ENCODE measurements at regions not wholly inside any gene's neighbourhood (a gene's known extent, or its start where the extent isn't known, plus 50 kb on each side); places are given as distances from the start of the nearest gene placed in this dataset.

GRCh38 chr4:133995243-133995960, 206.2 kb downstream of the PABPC4L start:
- H2BK12ac ChIP-seq (ENCODE audit: low read length), result no peak overlapping the region
- H2BK5ac ChIP-seq (ENCODE audit: low read length), result no peak overlapping the region
- no peak overlapping the region for H3K18ac ChIP-seq (ENCODE audit: low read length)
- H2AFZ ChIP-seq (ENCODE audit: low read length), result no peak overlapping the region
- H3K36me3 ChIP-seq (replicated peaks in 1 of 2; ENCODE audit: control insufficient read depth in 2 of 2, insufficient read depth in 2 of 2, low read length in 2 of 2), result peaks cover 0 to 2% of the 10 kb centered on the region in 2 donors
- H4K8ac ChIP-seq (ENCODE audit: low read depth, low read length), result no peak overlapping the region
- no peak overlapping the region for H3K4me2 ChIP-seq (ENCODE audit: insufficient read depth, low read length, poor library complexity, severe bottlenecking)
- H3K4ac ChIP-seq (ENCODE audit: low read length), result no peak overlapping the region
- H3K79me1 ChIP-seq (ENCODE audit: low read depth, low read length), result no peaks in the 10 kb centered on the region
- H3K4me1 ChIP-seq (ENCODE audit: control insufficient read depth in 2 of 2, insufficient read depth in 1 of 2, low read depth in 1 of 2, low read length in 2 of 2), result no peaks in the 10 kb centered on the region
- H3K9ac ChIP-seq (ENCODE audit: low read depth, low read length, poor library complexity), result no peak overlapping the region
- no peak for DNase-seq (ENCODE audit: low spot score)
- H3K9me3 ChIP-seq (replicated peaks in 1 of 2; ENCODE audit: control insufficient read depth in 2 of 2, insufficient read depth in 1 of 2, low read depth in 1 of 2, low read length in 2 of 2), result peaks cover 3% of the 10 kb centered on the region in 2 donors
- H3K27ac ChIP-seq (replicated peaks; ENCODE audit: low read length), result no peak overlapping the region
- H3K14ac ChIP-seq (ENCODE audit: low read length), result no peak overlapping the region
- H4K91ac ChIP-seq (ENCODE audit: low read depth, low read length, poor library complexity), result no peak overlapping the region
- H3K4me3 ChIP-seq (ENCODE audit: low read length in 2 of 2), result no peak overlapping the region
- H2AK5ac ChIP-seq (ENCODE audit: low read depth, low read length), result no peak overlapping the region
- H2BK120ac ChIP-seq (ENCODE audit: low read depth, low read length), result no peak overlapping the region
- no peak overlapping the region for H3K23ac ChIP-seq (ENCODE audit: low read depth, low read length, poor library complexity)
- no peak overlapping the region for H2BK15ac ChIP-seq (ENCODE audit: low read length)
- no CpG with 5 or more reads among the region's 5 CpGs for WGBS, 2 donors (ENCODE audit: extremely low coverage in 2 of 2, insufficient read length in 2 of 2, insufficient replicate concordance in 1 of 2)
- no peaks in the 10 kb centered on the region for H3K27me3 ChIP-seq (ENCODE audit: control insufficient read depth in 3 of 3, insufficient read depth in 3 of 3, low read depth in 1 of 3, low read length in 3 of 3)

DNA sequence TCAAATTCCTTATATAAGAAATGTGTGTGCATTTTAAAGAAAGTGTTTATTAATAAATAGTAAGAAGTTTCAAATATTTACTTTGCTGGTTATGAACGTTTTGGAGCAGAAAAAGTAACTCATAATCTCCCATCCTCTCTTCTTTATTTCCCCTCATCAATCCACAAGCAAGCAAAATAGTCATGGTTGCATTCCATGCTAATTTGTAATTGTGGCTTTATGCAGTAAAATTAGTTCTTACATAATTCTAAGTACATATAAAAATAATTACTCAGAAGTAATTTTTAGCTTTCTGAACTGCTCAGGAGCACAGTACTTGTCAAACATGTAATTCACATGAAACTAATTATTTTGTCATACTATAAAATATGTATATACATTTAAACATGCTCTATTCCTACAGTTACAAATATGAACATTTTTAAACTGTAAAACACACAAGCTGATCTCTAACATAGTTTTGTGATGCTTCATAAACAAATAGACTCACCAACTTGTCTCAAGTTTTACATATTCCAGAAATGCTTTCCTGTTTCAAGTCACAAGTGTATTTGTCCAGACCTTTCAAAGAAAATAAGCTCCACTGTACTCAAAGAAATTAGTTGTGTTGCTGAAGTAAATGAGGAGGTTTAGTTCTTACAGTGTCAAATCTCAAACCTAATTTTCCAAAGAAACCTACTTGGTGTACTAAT, 218.9 kb downstream of the PABPC4L start:
- Histone ChIP-seq H3K79me1 (ENCODE audit: low read depth, low read length) (no peaks in the 10 kb centered on the region), H3K4me2 (ENCODE audit: insufficient read depth, low read length, poor library complexity, severe bottlenecking) (no peak overlapping the region), H2BK5ac (ENCODE audit: low read length) (no peak overlapping the region), H3K9ac (ENCODE audit: low read depth, low read length, poor library complexity) (no peak overlapping the region), H3K18ac (ENCODE audit: low read length) (no peak overlapping the region), H2AFZ (ENCODE audit: low read length) (peak overlapping the region; percentile 17), H3K23ac (ENCODE audit: low read depth, low read length, poor library complexity) (no peak overlapping the region), H3K36me3 (replicated peaks in 1 of 2; ENCODE audit: control insufficient read depth in 2 of 2, insufficient read depth in 2 of 2, low read length in 2 of 2) (no peaks in the 10 kb centered on the region), H3K27ac (replicated peaks; ENCODE audit: low read length) (no peak overlapping the region), H3K4ac (ENCODE audit: low read length) (no peak overlapping the region), H3K14ac (ENCODE audit: low read length) (no peak overlapping the region), H3K4me1 (ENCODE audit: control insufficient read depth in 2 of 2, insufficient read depth in 1 of 2, low read depth in 1 of 2, low read length in 2 of 2) (no peaks in the 10 kb centered on the region), H4K91ac (ENCODE audit: low read depth, low read length, poor library complexity) (no peak overlapping the region), H2AK5ac (ENCODE audit: low read depth, low read length) (no peak overlapping the region), H2BK120ac (ENCODE audit: low read depth, low read length) (no peak overlapping the region), H3K9me3 (replicated peaks in 1 of 2; ENCODE audit: control insufficient read depth in 2 of 2, insufficient read depth in 1 of 2, low read depth in 1 of 2, low read length in 2 of 2) (no peaks in the 10 kb centered on the region), H3K27me3 (ENCODE audit: control insufficient read depth in 3 of 3, insufficient read depth in 3 of 3, low read depth in 1 of 3, low read length in 3 of 3) (no peaks in the 10 kb centered on the region), H2BK15ac (ENCODE audit: low read length) (no peak overlapping the region), H3K4me3 (ENCODE audit: low read length in 2 of 2) (no peak overlapping the region), H4K8ac (ENCODE audit: low read depth, low read length) (no peak overlapping the region), H2BK12ac (ENCODE audit: low read length) (no peak overlapping the region)
- no peak for DNase-seq (ENCODE audit: low spot score)
- WGBS, 2 donors (ENCODE audit: extremely low coverage in 2 of 2, insufficient read length in 2 of 2, insufficient replicate concordance in 1 of 2), result no CpG with 5 or more reads among the region's 1 CpG

DNA sequence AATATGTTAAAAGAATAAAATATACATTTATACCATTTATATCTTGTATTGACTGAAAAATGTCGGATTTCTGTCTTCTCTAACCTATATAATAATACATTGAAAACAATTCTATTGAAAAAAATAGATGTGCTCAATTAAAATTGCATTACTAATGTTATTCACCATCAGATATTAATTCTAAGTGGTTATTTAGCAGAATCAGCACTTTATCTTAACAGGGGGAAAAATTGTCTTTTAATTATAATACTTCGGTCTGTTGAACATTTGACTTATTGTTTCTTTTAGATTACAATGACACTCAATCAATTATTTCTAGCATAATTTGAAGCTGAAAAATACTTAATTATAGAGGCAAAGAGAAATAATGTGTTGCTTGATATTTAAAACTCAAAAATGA, 220.3 kb downstream of the PABPC4L start:
- Histone ChIP-seq H3K14ac (ENCODE audit: low read length) (no peak overlapping the region), H3K9me3 (replicated peaks in 1 of 2; ENCODE audit: control insufficient read depth in 2 of 2, insufficient read depth in 1 of 2, low read depth in 1 of 2, low read length in 2 of 2) (no peaks in the 10 kb centered on the region), H4K91ac (ENCODE audit: low read depth, low read length, poor library complexity) (no peak overlapping the region), H2AK5ac (ENCODE audit: low read depth, low read length) (no peak overlapping the region), H3K9ac (ENCODE audit: low read depth, low read length, poor library complexity) (no peak overlapping the region), H2BK15ac (ENCODE audit: low read length) (no peak overlapping the region), H3K4me1 (ENCODE audit: control insufficient read depth in 2 of 2, insufficient read depth in 1 of 2, low read depth in 1 of 2, low read length in 2 of 2) (no peaks in the 10 kb centered on the region), H3K18ac (ENCODE audit: low read length) (no peak overlapping the region), H2BK12ac (ENCODE audit: low read length) (no peak overlapping the region), H3K4ac (ENCODE audit: low read length) (no peak overlapping the region), H4K8ac (ENCODE audit: low read depth, low read length) (no peak overlapping the region), H3K4me3 (ENCODE audit: low read length in 2 of 2) (no peak overlapping the region), H3K27me3 (ENCODE audit: control insufficient read depth in 3 of 3, insufficient read depth in 3 of 3, low read depth in 1 of 3, low read length in 3 of 3) (no peaks in the 10 kb centered on the region), H3K4me2 (ENCODE audit: insufficient read depth, low read length, poor library complexity, severe bottlenecking) (no peak overlapping the region), H2BK5ac (ENCODE audit: low read length) (no peak overlapping the region), H2BK120ac (ENCODE audit: low read depth, low read length) (no peak overlapping the region), H3K79me1 (ENCODE audit: low read depth, low read length) (no peaks in the 10 kb centered on the region), H2AFZ (ENCODE audit: low read length) (no peak overlapping the region), H3K36me3 (replicated peaks in 1 of 2; ENCODE audit: control insufficient read depth in 2 of 2, insufficient read depth in 2 of 2, low read length in 2 of 2) (no peaks in the 10 kb centered on the region), H3K27ac (replicated peaks; ENCODE audit: low read length) (no peak overlapping the region), H3K23ac (ENCODE audit: low read depth, low read length, poor library complexity) (no peak overlapping the region)
- no CpG with 5 or more reads among the region's 2 CpGs for WGBS, 2 donors (ENCODE audit: extremely low coverage in 2 of 2, insufficient read length in 2 of 2, insufficient replicate concordance in 1 of 2)
- no peak for DNase-seq (ENCODE audit: low spot score)

DNA sequence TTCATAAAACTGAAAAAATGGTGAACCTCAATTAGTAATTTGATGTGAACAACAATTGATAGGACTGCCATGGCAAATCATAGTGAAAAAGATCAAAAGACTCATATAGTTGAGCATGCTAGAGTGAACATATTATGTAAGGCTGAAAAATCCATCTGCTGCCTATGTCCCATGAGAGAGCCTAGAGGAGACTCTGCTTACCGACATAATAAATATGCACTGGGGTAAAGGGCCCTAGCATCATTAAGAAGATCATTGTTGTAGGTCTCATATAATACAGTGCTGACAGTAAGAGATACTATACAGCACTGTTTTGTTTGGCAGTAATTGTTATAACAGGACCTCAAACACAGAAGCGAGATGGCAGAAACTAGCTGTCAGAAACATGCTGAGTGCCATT, 229.0 kb downstream of the PABPC4L start:
- Histone ChIP-seq H3K4ac (ENCODE audit: low read length) (no peak overlapping the region), H4K8ac (ENCODE audit: low read depth, low read length) (no peak overlapping the region), H3K14ac (ENCODE audit: low read length) (no peak overlapping the region), H3K79me1 (ENCODE audit: low read depth, low read length) (no peaks in the 10 kb centered on the region), H3K27ac (replicated peaks; ENCODE audit: low read length) (no peak overlapping the region), H3K18ac (ENCODE audit: low read length) (no peak overlapping the region), H2AFZ (ENCODE audit: low read length) (no peak overlapping the region), H2BK15ac (ENCODE audit: low read length) (no peak overlapping the region), H3K36me3 (replicated peaks in 1 of 2; ENCODE audit: control insufficient read depth in 2 of 2, insufficient read depth in 2 of 2, low read length in 2 of 2) (no peaks in the 10 kb centered on the region), H3K4me2 (ENCODE audit: insufficient read depth, low read length, poor library complexity, severe bottlenecking) (no peak overlapping the region), H3K23ac (ENCODE audit: low read depth, low read length, poor library complexity) (no peak overlapping the region), H3K9ac (ENCODE audit: low read depth, low read length, poor library complexity) (no peak overlapping the region), H2BK12ac (ENCODE audit: low read length) (no peak overlapping the region), H3K27me3 (ENCODE audit: control insufficient read depth in 3 of 3, insufficient read depth in 3 of 3, low read depth in 1 of 3, low read length in 3 of 3) (no peaks in the 10 kb centered on the region), H4K91ac (ENCODE audit: low read depth, low read length, poor library complexity) (no peak overlapping the region), H3K4me1 (ENCODE audit: control insufficient read depth in 2 of 2, insufficient read depth in 1 of 2, low read depth in 1 of 2, low read length in 2 of 2) (no peaks in the 10 kb centered on the region), H3K9me3 (replicated peaks in 1 of 2; ENCODE audit: control insufficient read depth in 2 of 2, insufficient read depth in 1 of 2, low read depth in 1 of 2, low read length in 2 of 2) (no peaks in the 10 kb centered on the region), H2BK120ac (ENCODE audit: low read depth, low read length) (no peak overlapping the region), H2BK5ac (ENCODE audit: low read length) (no peak overlapping the region), H3K4me3 (ENCODE audit: low read length in 2 of 2) (no peak overlapping the region), H2AK5ac (ENCODE audit: low read depth, low read length) (no peak overlapping the region)
- WGBS, 2 donors (ENCODE audit: extremely low coverage in 2 of 2, insufficient read length in 2 of 2, insufficient replicate concordance in 1 of 2), result no CpG with 5 or more reads among the region's 2 CpGs
- no peak for DNase-seq (ENCODE audit: low spot score)
